HepG2 (cell line): ENCODE measurements at regions not wholly inside any gene's neighbourhood (a gene's known extent, or its start where the extent isn't known, plus 50 kb on each side); places are given as distances from the start of the nearest gene placed in this dataset.

Experiments
- ATAC-seq: fragments of 200-7000 bp; cut with Tn5 transposase; 3 replicates; pipeline ENCODE4 v1.9.1; 2020; ENCODE audit warnings: mild to moderate bottlenecking, moderate library complexity
- BruUV-seq: library from RNA; stranded (reverse); fragments of 400-500 nt; replicated peaks from 2 replicates; lab custom pipeline; 2021; lab: Mats Ljungman, UMichigan
- CTCF ChIA-PET: fragments of 300-600 bp; formaldehyde crosslinking; extraction: SDS; loops from one replicate; lab custom pipeline; 2021; ENCODE audit warnings: low total read pairs, inconsistent platforms, low intra/inter-chr PET ratio; lab: Yijun Ruan, JAX
- POLR2A ChIA-PET: fragments of 350-600 bp; sonication (Branson Sonifier 250); formaldehyde crosslinking; loops from one replicate; lab custom pipeline; 2020; ENCODE audit warnings: antibody characterized with exemption, inconsistent platforms; lab: Yijun Ruan, JAX
- DNase-seq: peaks from one replicate; pipeline ENCODE4 v3.0.0-alpha.2; 2015; ENCODE audit warnings: low spot score
- FAIRE-seq: peaks from 3 replicates; lab custom pipeline; 2011; peaks lifted over from hg19 to GRCh38; lab: Jason Lieb, UNC
- H2AFZ ChIP-seq: one replicate; pipeline ENCODE4 v1.6.1; 2011; ENCODE audit warnings: low read length, inconsistent platforms
- H3K27ac ChIP-seq: fragments of 300-600 bp; 3 replicates; pipeline ENCODE4 v1.8.0; 2011; ENCODE audit warnings: mixed run types, mild to moderate bottlenecking, mixed read lengths, low read length, inconsistent platforms; ENCODE audit not compliant: insufficient read depth; ENCODE audit errors: extremely low read length
- H3K27me3 ChIP-seq, 2 experiments: fragments of 200-600 bp in 1 of 2; 2 replicates in 1 of 2; 3 replicates in 1 of 2; pipeline versions ENCODE4 v1.6.0 to v1.8.0; 2011; ENCODE audit warnings: low read length in 2 of 2, mild to moderate bottlenecking in 2 of 2, moderate library complexity in 2 of 2, inconsistent platforms in 1 of 2; ENCODE audit not compliant: insufficient read depth in 2 of 2, control insufficient read depth in 1 of 2
- H3K36me3 ChIP-seq, 2 experiments: fragments of 200-600 bp in 1 of 2; replicated peaks in 1 of 2; 2 replicates in 1 of 2; 3 replicates in 1 of 2; pipeline versions ENCODE4 v1.5.1 to v1.8.0; 2011; ENCODE audit warnings: low read length in 2 of 2, inconsistent platforms in 1 of 2; ENCODE audit not compliant: insufficient read depth in 2 of 2, control insufficient read depth in 1 of 2
- H3K4me1 ChIP-seq: 2 replicates; pipeline ENCODE4 v1.5.1; 2012; ENCODE audit warnings: low read length, inconsistent platforms; ENCODE audit not compliant: insufficient read depth
- H3K4me2 ChIP-seq: 2 replicates; pipeline ENCODE4 v1.6.0; 2011; ENCODE audit warnings: low read depth, low read length, inconsistent platforms
- H3K4me3 ChIP-seq, 3 experiments: fragments of 200-600 bp in 1 of 3; sonication (generic), shearing (Covaris generic) in 1 of 3; replicated peaks in 1 of 3; 2 replicates each; pipeline ENCODE4 v1.5.1; 2011 to 2016; ENCODE audit warnings: low read length in 3 of 3, inconsistent platforms in 2 of 3, low read depth in 2 of 3, mild to moderate bottlenecking in 2 of 3, control low read depth in 1 of 3, mixed read lengths in 1 of 3; ENCODE audit not compliant: insufficient read depth in 1 of 3
- H3K79me2 ChIP-seq: one replicate; pipeline ENCODE4 v1.6.1; 2011; ENCODE audit warnings: low read length, inconsistent platforms; ENCODE audit not compliant: insufficient read depth
- H3K9ac ChIP-seq: 2 replicates; pipeline ENCODE4 v1.6.0; 2011; ENCODE audit warnings: mild to moderate bottlenecking, low read depth, low read length, inconsistent platforms; ENCODE audit not compliant: insufficient read depth
- H3K9me3 ChIP-seq: 2 replicates; pipeline ENCODE4 v1.5.1; 2012; ENCODE audit warnings: mild to moderate bottlenecking, low read length
- H4K20me1 ChIP-seq: 2 replicates; pipeline ENCODE4 v1.6.0; 2011; ENCODE audit warnings: inconsistent platforms, mild to moderate bottlenecking, low read length, moderate library complexity; ENCODE audit not compliant: insufficient read depth
- USF2 ChIP-seq, 2 experiments: sonication (generic) in 1 of 2; formaldehyde crosslinking in 1 of 2; IDR thresholded peaks; 2 replicates each; pipeline versions ENCODE4 v1.5.1 to v1.6.1; 2011 to 2020; ENCODE audit warnings: borderline replicate concordance in 1 of 2, low read depth in 1 of 2, low read length in 1 of 2, mild to moderate bottlenecking in 1 of 2, missing genetic modification reagents in 1 of 2, moderate library complexity in 1 of 2
- XRCC5 ChIP-seq: fragments of 200-400 bp; formaldehyde crosslinking; optimal IDR thresholded peaks from 2 replicates; pipeline ENCODE3; 2017; ENCODE audit warnings: mild to moderate bottlenecking, low read length
- ZKSCAN5 ChIP-seq: sonication (generic); formaldehyde crosslinking; IDR thresholded peaks from 2 replicates; pipeline ENCODE4 v1.5.1; 2020; ENCODE audit warnings: mild to moderate bottlenecking, missing genetic modification reagents
- ZNF570 ChIP-seq: sonication (generic); formaldehyde crosslinking; IDR thresholded peaks from 2 replicates; pipeline ENCODE4 v1.4.0; 2020; ENCODE audit warnings: mild to moderate bottlenecking, missing genetic modification reagents, borderline replicate concordance
- WGBS: methylation state at CpG from one replicate; pipeline ENCODE4 v1.1.6; 2017; ENCODE audit warnings: low lambda C conversion rate; 5-methylcytosine and 5-hydroxymethylcytosine counted together
- in situ Hi-C: cut with HindIII; loops from 2 replicates; pipeline ENCODE4 v1.10.0; 2017; ENCODE audit warnings: low pct_unique_long_range_greater_than_20kb; ENCODE audit not compliant: extremely low pct_ligation_motif_present
- intact Hi-C: fragments of 100-400 bp; cut with micrococcal nuclease; formaldehyde crosslinking; loops from one replicate; pipeline ENCODE4 v1.10.0; 2022; ENCODE audit not compliant: unreplicated experiment

GRCh38 chr2:2664989-2665833 lies 334.1 kb upstream of the MYT1L start (continued):
- peak; percentile 62 for TF ChIP-seq XRCC5

GRCh38 chr2:2663401-2664036 lies 332.4 kb upstream of the MYT1L start:
- Histone ChIP-seq H3K9ac (no peak overlapping the region), H3K4me3 (no peak overlapping the region), H3K27me3 (peaks cover 16 to 55% of the 10 kb centered on the region in 2 experiments), H3K4me2 (no peak overlapping the region), H2AFZ (no peak overlapping the region), H3K9me3 (peaks cover 6% of the 10 kb centered on the region; the same call in 1 of the 2 replicates), H3K79me2 (no peaks in the 10 kb centered on the region), H3K36me3 (no peaks in the 10 kb centered on the region), H3K27ac (no peak overlapping the region), H3K4me1 (peaks cover 13% of the 10 kb centered on the region), H4K20me1 (no peaks in the 10 kb centered on the region; the same call in 1 of the 2 replicates)
- DNase-seq (no peak), ATAC-seq (peak; percentile 6; the same call in 2 of the 3 replicates), FAIRE-seq (no peak)
- no peak for TF ChIP-seq USF2 (IDR thresholded peaks at IDR 0.05; ENCODE audit: low read depth, low read length)
- no peak for TF ChIP-seq USF2 (CRISPR knock-in tag; IDR thresholded peaks at IDR 0.05; ENCODE audit: borderline replicate concordance)
- no peak for TF ChIP-seq ZNF570 (CRISPR knock-in tag)
- TF ChIP-seq ZKSCAN5 (CRISPR knock-in tag) = no peak
- intact Hi-C loops (no loop called here), in situ Hi-C loops (no loop called here)
- ChIA-PET POLR2A (no interaction called here), CTCF (no interaction called here)
- BruUV-seq = no TSS peak
- 15% methylated on average over 13 of the region's 23 CpGs for WGBS
